NCI-H2107 treated with DMSO at 0.1 percent for 48 hours (cell line): ENCODE measurements at regions not wholly inside any gene's neighbourhood (a gene's known extent, or its start where the extent isn't known, plus 50 kb on each side); places are given as distances from the start of the nearest gene placed in this dataset.
A peak's percentile ranks its signal among the peaks of the same experiment; 100 is the strongest.

Experiments
- DNase-seq: peaks from one replicate; lab custom pipeline; 2025; ENCODE audit not compliant: unreplicated experiment; lab: John Stamatoyannopoulos, UW

- DNase-seq = no peak
Observed at GRCh38 chr15:53307952-53308624, 451.4 kb downstream of the WDR72 start.

DNA sequence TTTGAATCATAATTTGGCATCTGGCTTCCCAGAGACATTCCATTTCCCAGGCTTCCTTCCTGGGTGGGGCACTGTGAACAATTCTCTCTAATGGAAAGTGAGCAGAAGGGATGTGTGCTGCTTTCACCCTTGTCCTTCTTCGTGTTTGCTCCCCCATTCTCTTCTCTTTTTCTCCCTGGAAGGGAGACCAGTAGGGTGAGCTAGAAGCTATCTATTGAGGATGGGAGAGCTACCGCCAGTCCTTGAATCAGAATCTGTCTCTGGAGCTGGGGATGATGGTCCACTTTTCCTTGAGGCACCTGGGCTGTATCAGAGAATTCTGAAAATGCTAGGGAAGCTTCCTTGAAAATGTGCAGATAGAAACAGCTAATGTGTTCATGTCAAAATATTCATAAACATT is 453.9 kb downstream of the WDR72 start:
- no peak for DNase-seq

GRCh38 chr15:53305101-53305500 is 454.4 kb downstream of the WDR72 start:
- DNase-seq = no peak

DNA sequence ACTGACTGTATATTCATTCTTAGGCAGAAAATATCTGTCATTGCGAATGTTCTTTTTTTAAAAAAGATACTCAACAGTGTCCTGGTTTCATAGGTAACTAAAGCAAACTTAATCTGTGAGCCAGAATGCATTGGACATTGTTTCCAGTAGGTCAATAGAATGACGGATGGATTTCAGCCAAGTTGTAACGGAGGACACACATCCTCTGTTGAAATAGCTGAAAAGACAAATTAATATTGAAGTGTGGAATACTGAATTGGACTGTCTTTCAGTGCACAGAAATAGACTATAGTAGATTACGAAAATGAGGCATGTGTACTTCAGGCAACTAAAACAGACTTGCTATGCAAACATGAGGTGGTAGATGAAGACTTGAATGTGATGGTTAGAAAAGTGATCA is 461.6 kb downstream of the WDR72 start:
- DNase-seq = no peak

GRCh38 chr15:53296603-53297002 is 462.9 kb downstream of the WDR72 start:
- DNase-seq = no peak

- DNase-seq = no peak
Observed at GRCh38 chr15:53295574-53295973, 463.9 kb downstream of the WDR72 start.

DNA sequence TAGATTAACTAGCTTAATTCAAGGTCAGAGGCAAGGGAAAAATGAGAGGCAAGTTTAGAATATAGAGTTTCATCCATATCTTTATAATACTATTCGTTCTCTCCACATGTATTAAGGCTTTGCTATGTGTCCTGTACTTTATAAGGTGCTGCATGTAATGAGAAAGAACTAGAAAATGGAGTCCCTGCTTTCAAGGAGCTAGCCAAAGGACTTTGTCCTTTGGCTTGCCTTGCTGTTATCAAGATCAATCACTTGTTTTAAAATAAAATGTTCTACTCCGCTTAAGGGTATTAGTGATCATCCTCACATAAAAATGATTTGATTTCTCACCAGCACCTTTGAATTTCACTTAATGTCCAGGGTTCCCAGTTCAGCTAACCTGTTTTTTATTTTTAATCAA is 470.9 kb downstream of the WDR72 start:
- DNase-seq = no peak

DNA sequence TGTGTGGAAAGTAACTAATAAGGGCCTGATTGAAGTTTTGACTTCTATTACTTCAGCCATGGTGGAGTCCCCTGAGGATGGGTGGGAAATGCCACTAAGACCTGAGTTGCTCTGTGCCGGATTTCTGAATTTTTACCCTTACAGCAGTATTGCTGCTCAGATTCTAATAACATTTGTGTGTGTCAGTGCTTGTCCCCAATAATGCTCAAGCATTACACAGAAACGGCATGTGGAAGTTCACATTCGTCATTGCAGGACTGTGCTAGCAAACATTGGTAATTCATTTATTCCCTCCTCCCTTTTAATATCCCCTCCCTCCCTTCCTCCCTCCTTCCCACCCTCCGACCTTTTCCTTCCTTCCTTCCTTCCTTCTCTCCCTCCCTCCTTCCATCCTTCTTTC is 484.5 kb upstream of the ONECUT1 start:
- no peak for DNase-seq

- no peak for DNase-seq
Observed at GRCh38 chr15:53272116-53272515, 482.0 kb upstream of the ONECUT1 start.

GRCh38 chr15:53266176-53266575 is 476.0 kb upstream of the ONECUT1 start:
- DNase-seq = no peak

DNA sequence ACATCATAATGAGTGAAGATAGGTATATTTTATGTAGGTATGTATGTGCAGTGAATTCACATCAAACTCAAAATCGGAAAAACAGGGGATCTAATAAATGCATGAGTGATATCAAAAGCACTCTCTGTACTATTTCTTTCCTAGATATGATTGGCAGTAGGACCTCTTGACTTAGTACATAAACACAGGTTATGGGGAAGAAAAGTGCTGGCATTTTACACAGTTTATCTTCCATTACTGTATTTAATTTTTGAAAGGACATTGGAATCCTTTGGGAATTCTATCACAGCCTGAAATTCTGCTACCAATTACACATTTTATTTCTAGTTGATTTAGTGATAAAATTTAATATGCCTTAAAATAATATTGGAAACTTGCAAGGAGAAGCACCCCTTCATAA is 470.5 kb upstream of the ONECUT1 start:
- DNase-seq = no peak

GRCh38 chr15:53256457-53256856 is 466.3 kb upstream of the ONECUT1 start:
- no peak for DNase-seq

GRCh38 chr15:53256043-53256442 is 465.9 kb upstream of the ONECUT1 start:
- no peak for DNase-seq

DNA sequence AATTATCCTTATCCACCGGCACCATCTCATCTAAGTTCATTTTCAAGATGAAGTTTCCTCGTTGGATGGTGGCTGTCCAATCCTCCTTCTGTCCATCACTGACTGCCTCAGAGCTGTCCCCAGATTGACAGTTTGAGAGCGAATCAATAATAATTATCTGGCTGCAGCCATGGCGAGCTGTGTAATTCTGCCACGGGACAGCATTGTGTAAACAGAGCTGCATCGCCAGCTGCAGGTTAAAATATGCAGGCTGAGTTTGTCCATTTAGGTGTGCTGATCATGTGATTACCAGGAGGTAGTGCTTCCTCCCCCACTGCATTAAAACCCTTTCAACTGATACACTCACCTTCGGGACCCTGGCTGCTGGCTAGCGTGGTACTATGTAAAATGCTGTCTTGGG is 461.9 kb upstream of the ONECUT1 start:
- peak; percentile 11 for DNase-seq

- DNase-seq = no peak
Observed at GRCh38 chr15:53251523-53251922, 461.4 kb upstream of the ONECUT1 start.

DNA sequence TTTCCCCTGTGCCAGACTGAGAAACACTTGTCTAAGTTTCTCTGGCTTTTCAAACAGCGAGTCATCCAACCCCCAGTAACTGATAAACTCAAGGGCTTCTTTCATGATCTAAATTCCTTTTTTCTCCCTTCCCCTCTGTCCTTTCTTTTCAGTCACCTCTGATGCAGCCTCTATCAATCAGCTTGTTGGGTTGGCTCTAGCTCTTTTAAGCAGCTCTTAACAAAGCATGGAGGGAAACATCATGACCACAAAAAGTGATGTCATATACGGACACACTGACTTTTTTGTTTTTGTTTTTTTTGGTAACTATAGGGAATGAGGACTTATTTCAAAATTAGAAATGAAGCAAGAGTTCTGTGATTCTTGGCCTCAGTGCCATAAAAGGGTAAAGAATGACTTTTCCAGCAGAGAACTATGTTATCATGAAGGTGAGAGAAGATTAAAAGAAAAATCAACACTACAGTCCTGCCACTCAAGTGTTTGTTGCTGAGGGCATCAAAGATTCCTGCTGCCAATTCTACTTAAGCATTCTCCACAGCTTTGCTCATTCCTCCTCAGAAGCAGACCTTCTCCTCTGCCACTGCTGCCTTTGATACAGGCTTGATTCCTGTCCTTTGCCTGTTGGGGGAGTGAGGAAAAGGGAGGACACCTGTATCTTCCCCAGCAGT is 457.0 kb upstream of the ONECUT1 start:
- peak; percentile 8 for DNase-seq

DNA sequence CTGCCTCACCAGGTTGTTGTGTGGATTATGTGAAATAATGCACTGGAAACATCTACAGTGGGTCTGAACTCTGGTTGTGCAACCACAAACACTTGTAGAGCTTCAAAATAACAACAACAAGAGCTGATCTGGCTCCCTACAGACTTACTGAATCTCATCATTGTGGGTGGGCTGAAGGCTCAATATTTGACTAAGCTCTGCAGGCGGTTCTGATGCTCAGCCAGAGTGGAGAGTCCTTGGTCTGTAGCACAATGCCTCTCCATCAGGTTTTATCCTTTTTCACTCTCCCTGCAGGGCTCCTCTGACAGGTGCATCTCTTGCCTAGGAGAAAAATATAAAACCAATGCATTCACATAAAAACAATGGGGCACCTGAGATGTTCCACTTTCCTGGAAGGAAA is 456.3 kb upstream of the ONECUT1 start:
- peak; percentile 31 for DNase-seq

DNA sequence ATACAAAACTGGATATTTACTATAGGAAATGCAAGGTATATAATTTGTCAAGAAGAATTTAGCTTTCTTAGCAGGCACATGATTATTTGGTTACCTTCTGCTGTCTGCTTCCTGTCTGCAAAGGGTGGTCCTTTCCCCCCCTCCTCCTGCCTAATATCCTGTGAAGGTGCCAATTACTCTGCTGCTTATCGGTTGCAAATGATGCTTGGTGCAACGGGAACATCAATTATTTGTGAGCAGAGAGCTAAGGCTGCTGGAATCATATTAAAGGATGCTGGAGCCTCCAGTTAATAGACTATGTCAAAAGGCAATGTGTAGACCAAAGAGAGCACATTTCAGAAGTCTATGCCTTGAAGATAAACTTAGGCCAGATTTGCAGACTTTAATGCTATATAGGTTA is 443.7 kb upstream of the ONECUT1 start:
- DNase-seq = no peak

- DNase-seq = no peak
Observed at GRCh38 chr15:53230473-53230872, 440.3 kb upstream of the ONECUT1 start.

- DNase-seq = no peak
Observed at GRCh38 chr15:53226559-53226958, 436.4 kb upstream of the ONECUT1 start.

DNA sequence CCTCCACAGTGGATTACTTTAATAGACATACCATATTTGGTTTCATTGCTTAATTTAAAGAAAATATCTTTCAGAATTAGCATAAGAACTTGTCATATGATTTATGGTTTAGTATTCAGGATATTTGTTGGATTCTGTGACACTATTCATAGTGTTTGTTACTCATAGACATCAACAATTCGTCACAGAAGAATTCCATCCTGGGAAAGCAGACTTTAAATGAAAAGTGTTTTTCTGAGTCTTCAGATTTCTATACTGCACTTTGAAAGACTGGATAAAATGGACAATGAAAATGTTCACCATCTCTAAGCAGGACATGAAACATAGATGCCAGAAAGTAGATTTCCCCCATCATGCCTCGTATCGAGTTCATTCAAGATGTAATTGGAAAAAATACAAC is 435.6 kb upstream of the ONECUT1 start:
- DNase-seq = no peak

- no peak for DNase-seq
Observed at GRCh38 chr15:53224371-53224770, 434.2 kb upstream of the ONECUT1 start.

GRCh38 chr15:53223815-53224214 is 433.7 kb upstream of the ONECUT1 start:
- DNase-seq = no peak
